ENCODE measurements at regions not wholly inside any gene's neighbourhood (a gene's known extent, or its start where the extent isn't known, plus 50 kb on each side); places are given as distances from the start of the nearest gene placed in this dataset.

DNA sequence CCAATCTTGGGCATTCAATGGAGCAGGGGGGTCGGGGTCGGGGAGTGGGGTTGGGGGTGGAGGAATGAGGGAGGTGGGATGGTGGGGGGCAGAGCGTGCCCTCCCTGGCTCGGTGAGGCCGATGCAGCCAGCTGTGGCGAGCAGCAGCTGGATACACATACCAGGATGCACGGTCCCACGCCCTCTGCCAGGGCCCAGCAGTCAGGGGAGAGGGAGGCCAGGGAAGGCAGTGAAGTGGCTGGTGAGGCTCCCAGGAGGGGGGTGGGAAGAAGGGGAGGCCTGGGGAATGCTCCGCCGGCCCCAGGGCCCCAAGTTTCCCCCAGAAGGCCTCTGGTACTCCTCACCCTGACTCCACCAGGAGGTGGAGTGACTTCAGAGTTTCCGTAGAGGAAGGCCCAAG is 77.6 kb upstream of the LHX1 start:
- no peak for DNase-seq (ENCODE audit: low spot score)
- TF ChIP-seq, protein P1, sequence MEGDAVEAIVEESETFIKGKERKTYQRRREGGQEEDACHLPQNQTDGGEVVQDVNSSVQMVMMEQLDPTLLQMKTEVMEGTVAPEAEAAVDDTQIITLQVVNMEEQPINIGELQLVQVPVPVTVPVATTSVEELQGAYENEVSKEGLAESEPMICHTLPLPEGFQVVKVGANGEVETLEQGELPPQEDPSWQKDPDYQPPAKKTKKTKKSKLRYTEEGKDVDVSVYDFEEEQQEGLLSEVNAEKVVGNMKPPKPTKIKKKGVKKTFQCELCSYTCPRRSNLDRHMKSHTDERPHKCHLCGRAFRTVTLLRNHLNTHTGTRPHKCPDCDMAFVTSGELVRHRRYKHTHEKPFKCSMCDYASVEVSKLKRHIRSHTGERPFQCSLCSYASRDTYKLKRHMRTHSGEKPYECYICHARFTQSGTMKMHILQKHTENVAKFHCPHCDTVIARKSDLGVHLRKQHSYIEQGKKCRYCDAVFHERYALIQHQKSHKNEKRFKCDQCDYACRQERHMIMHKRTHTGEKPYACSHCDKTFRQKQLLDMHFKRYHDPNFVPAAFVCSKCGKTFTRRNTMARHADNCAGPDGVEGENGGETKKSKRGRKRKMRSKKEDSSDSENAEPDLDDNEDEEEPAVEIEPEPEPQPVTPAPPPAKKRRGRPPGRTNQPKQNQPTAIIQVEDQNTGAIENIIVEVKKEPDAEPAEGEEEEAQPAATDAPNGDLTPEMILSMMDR (IDR thresholded peaks at IDR 0.05), result no peak
- Mint-ChIP-seq H3K36me3 (ENCODE audit: low read depth) (no peaks in the 10 kb centered on the region), H3K9me3 (ENCODE audit: low read depth) (no peaks in the 10 kb centered on the region), H3K27ac (ENCODE audit: unreplicated experiment) (no peak overlapping the region), H3K4me3 (ENCODE audit: unreplicated experiment) (no peak overlapping the region), H3K27me3 (ENCODE audit: low read depth) (peaks cover 2% of the 10 kb centered on the region), H3K4me1 (ENCODE audit: low read depth) (no peaks in the 10 kb centered on the region)

DNA sequence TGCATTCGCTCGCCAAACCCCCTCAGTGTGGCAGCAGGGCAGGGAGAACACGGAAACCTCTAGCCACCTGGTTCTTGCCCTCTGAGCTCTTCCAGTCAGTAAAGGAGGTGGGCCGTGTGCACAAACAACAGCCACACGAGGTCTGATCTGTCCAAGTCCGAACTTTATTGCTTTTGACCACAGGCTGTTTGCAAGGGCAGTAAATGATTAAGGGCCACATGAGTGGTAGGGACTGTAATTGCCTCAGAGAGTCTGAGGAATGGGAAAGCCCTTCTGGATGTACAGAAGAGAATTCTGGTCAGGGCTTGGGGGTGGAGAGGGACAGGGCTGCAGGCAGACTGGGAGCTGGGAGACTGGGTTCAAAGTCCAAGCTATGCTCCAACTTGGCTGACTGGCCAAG is 75.7 kb upstream of the LHX1 start:
- no peak for DNase-seq (ENCODE audit: low spot score)
- Mint-ChIP-seq H3K27ac (ENCODE audit: unreplicated experiment) (no peak overlapping the region), H3K36me3 (ENCODE audit: low read depth) (no peaks in the 10 kb centered on the region), H3K27me3 (ENCODE audit: low read depth) (peaks cover 4% of the 10 kb centered on the region), H3K9me3 (ENCODE audit: low read depth) (no peaks in the 10 kb centered on the region), H3K4me1 (ENCODE audit: low read depth) (no peaks in the 10 kb centered on the region), H3K4me3 (ENCODE audit: unreplicated experiment) (no peak overlapping the region)
- TF ChIP-seq, protein P1 (IDR thresholded peaks at IDR 0.05), result no peak

DNA sequence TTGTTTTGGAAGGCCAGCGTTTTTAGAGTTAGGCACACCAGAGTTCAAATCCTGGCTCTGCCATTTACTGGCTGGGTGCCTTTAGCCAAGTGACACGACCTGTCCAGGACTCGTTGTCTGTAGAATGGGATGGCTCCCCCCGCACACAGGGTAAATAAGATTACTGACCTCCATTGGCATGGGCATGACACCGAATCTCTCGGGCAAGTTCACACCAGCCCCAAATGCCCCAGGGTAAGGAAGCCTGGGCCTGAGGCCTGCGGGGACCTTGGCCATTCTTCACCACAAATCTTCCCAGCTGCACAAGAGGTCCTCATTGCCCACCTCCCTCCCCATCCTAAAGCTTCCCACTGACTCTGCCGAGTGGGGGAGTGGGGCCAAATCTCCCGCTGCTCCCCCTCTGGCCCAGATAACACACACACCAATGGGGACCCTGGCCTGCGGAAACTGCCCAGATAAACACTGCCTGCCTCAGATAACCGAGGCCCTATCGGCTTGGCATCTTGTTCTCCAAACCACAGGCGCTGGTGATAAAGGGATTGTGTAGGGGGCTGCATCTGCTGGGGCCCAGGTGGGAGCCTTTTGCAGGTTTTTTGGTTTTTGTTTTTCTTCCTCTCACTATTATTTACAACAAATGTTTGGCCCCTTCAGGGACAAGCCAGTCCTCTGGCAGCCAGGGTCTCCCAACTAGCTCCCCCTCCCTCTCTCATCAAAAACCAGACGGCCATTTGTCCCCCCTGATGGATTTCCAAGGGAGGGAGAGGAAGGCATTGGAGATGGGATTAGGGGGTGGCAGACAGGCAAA is 75.0 kb upstream of the LHX1 start:
- no peaks in the 10 kb centered on the region for H3K4me1 Mint-ChIP-seq (ENCODE audit: low read depth)
- TF ChIP-seq, protein P1 (IDR thresholded peaks at IDR 0.05), result no peak
- peaks cover 6% of the 10 kb centered on the region for H3K27me3 Mint-ChIP-seq (ENCODE audit: low read depth)

DNA sequence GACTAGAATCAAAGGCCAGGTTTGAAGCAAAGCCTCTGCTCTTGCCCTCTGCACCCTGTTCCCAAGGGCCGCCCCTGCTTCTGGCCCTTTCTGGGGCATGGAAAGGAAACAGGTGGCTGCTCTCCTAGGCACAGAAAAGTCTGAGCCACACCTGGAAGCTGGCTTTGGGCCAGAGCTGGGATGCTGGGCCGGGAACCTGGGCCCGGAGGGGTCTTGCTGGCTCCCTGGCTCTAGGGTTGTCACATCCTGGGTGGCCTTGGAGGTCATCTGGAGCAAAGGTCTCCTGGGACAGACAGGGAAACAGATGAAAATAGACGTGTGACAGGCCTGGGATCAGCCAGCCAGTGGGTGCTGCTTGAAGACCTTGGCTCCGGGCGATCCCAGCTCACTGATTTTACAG is 74.1 kb upstream of the LHX1 start:
- H3K27ac Mint-ChIP-seq (ENCODE audit: unreplicated experiment), result no peak overlapping the region
- peak; percentile 52 for DNase-seq (ENCODE audit: low spot score)
- H3K9me3 Mint-ChIP-seq (ENCODE audit: low read depth), result no peaks in the 10 kb centered on the region
- H3K36me3 Mint-ChIP-seq (ENCODE audit: low read depth), result no peaks in the 10 kb centered on the region
- TF ChIP-seq, protein P1 (IDR thresholded peaks at IDR 0.05), result no peak
- peaks cover 9% of the 10 kb centered on the region for H3K27me3 Mint-ChIP-seq (ENCODE audit: low read depth)
- no peak overlapping the region for H3K4me3 Mint-ChIP-seq (ENCODE audit: unreplicated experiment)
- no peaks in the 10 kb centered on the region for H3K4me1 Mint-ChIP-seq (ENCODE audit: low read depth)

More for the DNA sequence above, 75.0 kb upstream of the LHX1 start:
- Mint-ChIP-seq H3K36me3 (ENCODE audit: low read depth) (no peaks in the 10 kb centered on the region), H3K27ac (ENCODE audit: unreplicated experiment) (no peak overlapping the region), H3K9me3 (ENCODE audit: low read depth) (no peaks in the 10 kb centered on the region), H3K4me3 (ENCODE audit: unreplicated experiment) (no peak overlapping the region)
- DNase-seq (ENCODE audit: low spot score), result peak; percentile 40

DNA sequence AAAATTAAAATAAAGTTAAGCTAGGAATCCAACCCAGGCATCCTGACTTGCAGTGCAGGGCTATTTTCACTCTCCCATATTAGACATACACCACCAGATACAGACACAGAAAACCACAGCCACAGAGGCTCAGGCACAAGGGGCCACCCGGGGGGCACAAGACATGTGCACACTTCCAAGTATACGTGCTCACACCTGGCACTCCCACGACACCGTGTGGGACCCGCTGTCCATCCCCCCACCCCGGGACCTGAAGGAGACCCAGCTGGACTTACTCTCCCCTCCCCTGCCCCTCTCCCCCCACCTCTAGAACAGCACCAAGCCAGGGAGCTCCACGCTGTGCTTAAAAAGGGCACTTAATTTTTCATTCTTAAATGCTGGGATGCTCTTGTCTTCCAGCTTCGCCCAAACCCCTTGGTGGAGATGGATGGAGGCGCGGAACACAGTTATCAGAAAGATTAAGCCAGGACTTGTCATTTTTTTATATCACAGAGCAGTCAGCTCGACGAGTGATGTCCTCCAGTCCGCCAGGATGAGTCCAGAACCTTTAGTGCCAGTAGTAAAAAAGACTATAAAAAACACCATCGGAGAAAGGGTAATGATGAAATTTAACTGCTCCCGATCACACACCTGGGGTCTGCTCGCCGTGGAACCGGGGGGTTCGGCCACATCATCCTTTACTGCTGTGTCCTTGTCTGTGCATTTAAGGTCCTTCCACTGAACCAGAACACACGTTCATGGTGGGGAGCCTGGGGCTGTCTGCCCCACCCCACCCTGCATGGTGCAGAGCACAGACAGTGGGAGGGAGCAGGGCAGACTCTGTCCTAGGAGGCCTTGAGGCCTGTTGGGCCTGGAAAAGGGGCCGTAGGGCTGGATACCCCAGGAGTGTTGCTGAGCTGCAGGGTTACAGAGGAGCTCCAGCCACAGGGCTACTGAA is 73.3 kb upstream of the LHX1 start:
- no peak overlapping the region for H3K27ac Mint-ChIP-seq (ENCODE audit: unreplicated experiment)
- peak; percentile 62 for DNase-seq (ENCODE audit: low spot score)
- H3K4me1 Mint-ChIP-seq (ENCODE audit: low read depth), result no peaks in the 10 kb centered on the region
- no peaks in the 10 kb centered on the region for H3K9me3 Mint-ChIP-seq (ENCODE audit: low read depth)
- no peaks in the 10 kb centered on the region for H3K36me3 Mint-ChIP-seq (ENCODE audit: low read depth)
- H3K4me3 Mint-ChIP-seq (ENCODE audit: unreplicated experiment), result no peak overlapping the region
- H3K27me3 Mint-ChIP-seq (ENCODE audit: low read depth), result peaks cover 9% of the 10 kb centered on the region
- TF ChIP-seq, protein P1 (IDR thresholded peaks at IDR 0.05), result no peak
